ENCODE measurements at regions not wholly inside any gene's neighbourhood (a gene's known extent, or its start where the extent isn't known, plus 50 kb on each side); places are given as distances from the start of the nearest gene placed in this dataset.
A peak's percentile ranks its signal among the peaks of the same experiment; 100 is the strongest.

GRCh38 chr6:126172131-126172530 is 167.8 kb upstream of the CENPW start:
- no peak for TF ChIP-seq CTCF (IDR thresholded peaks at IDR 0.05; ENCODE audit: unreplicated experiment)
- Mint-ChIP-seq H3K9me3 (ENCODE audit: low read depth) (no peaks in the 10 kb centered on the region), H3K4me1 (ENCODE audit: low read depth) (no peaks in the 10 kb centered on the region), H3K27me3 (peaks cover 3% of the 10 kb centered on the region), H3K4me3 (ENCODE audit: low read depth) (no peak overlapping the region), H3K27ac (no peak overlapping the region), H3K36me3 (ENCODE audit: insufficient read depth) (no peaks in the 10 kb centered on the region)
- DNase-seq (ENCODE audit: low spot score, unreplicated experiment), result no peak

- no peaks in the 10 kb centered on the region for H3K4me1 Mint-ChIP-seq (ENCODE audit: low read depth)
- no peak overlapping the region for H3K4me3 Mint-ChIP-seq (ENCODE audit: low read depth)
- H3K27ac Mint-ChIP-seq, result no peak overlapping the region
- DNase-seq (ENCODE audit: low spot score, unreplicated experiment), result no peak
- no peaks in the 10 kb centered on the region for H3K9me3 Mint-ChIP-seq (ENCODE audit: low read depth)
- TF ChIP-seq CTCF (IDR thresholded peaks at IDR 0.05; ENCODE audit: unreplicated experiment), result no peak
- H3K27me3 Mint-ChIP-seq, result peaks cover 3% of the 10 kb centered on the region
- no peaks in the 10 kb centered on the region for H3K36me3 Mint-ChIP-seq (ENCODE audit: insufficient read depth)
Observed at GRCh38 chr6:126173265-126173664, 166.7 kb upstream of the CENPW start.

GRCh38 chr6:126174697-126175096 is 165.2 kb upstream of the CENPW start:
- H3K27me3 Mint-ChIP-seq, result peaks cover 3% of the 10 kb centered on the region
- no peaks in the 10 kb centered on the region for H3K9me3 Mint-ChIP-seq (ENCODE audit: low read depth)
- no peak overlapping the region for H3K4me3 Mint-ChIP-seq (ENCODE audit: low read depth)
- DNase-seq (ENCODE audit: low spot score, unreplicated experiment), result no peak
- H3K27ac Mint-ChIP-seq, result no peak overlapping the region
- no peak for TF ChIP-seq CTCF (IDR thresholded peaks at IDR 0.05; ENCODE audit: unreplicated experiment)
- no peaks in the 10 kb centered on the region for H3K4me1 Mint-ChIP-seq (ENCODE audit: low read depth)
- no peaks in the 10 kb centered on the region for H3K36me3 Mint-ChIP-seq (ENCODE audit: insufficient read depth)

GRCh38 chr6:126175251-126175650 is 164.7 kb upstream of the CENPW start:
- H3K27me3 Mint-ChIP-seq, result peaks cover 3% of the 10 kb centered on the region
- H3K4me1 Mint-ChIP-seq (ENCODE audit: low read depth), result no peaks in the 10 kb centered on the region
- H3K9me3 Mint-ChIP-seq (ENCODE audit: low read depth), result no peaks in the 10 kb centered on the region
- TF ChIP-seq CTCF (IDR thresholded peaks at IDR 0.05; ENCODE audit: unreplicated experiment), result no peak
- no peak for DNase-seq (ENCODE audit: low spot score, unreplicated experiment)
- no peak overlapping the region for H3K4me3 Mint-ChIP-seq (ENCODE audit: low read depth)
- H3K27ac Mint-ChIP-seq, result no peak overlapping the region
- H3K36me3 Mint-ChIP-seq (ENCODE audit: insufficient read depth), result no peaks in the 10 kb centered on the region

- DNase-seq (ENCODE audit: low spot score, unreplicated experiment), result no peak
- H3K27ac Mint-ChIP-seq, result no peak overlapping the region
- no peaks in the 10 kb centered on the region for H3K9me3 Mint-ChIP-seq (ENCODE audit: low read depth)
- peaks cover 1% of the 10 kb centered on the region for H3K4me1 Mint-ChIP-seq (ENCODE audit: low read depth)
- no peak overlapping the region for H3K4me3 Mint-ChIP-seq (ENCODE audit: low read depth)
- peaks cover 3% of the 10 kb centered on the region for H3K27me3 Mint-ChIP-seq
- TF ChIP-seq CTCF (IDR thresholded peaks at IDR 0.05; ENCODE audit: unreplicated experiment), result peak; percentile 25
- H3K36me3 Mint-ChIP-seq (ENCODE audit: insufficient read depth), result no peaks in the 10 kb centered on the region
Observed at GRCh38 chr6:126176282-126176681, 163.6 kb upstream of the CENPW start.

Measured in progenitor cell of endocrine pancreas (in vitro differentiated cells).